ENCODE measurements at regions not wholly inside any gene's neighbourhood (a gene's known extent, or its start where the extent isn't known, plus 50 kb on each side); places are given as distances from the start of the nearest gene placed in this dataset.

GRCh38 chr18:68466672-68467071 lies 248.2 kb downstream of the TMX3 start:
- DNase-seq (ENCODE audit: low spot score), result no peak

GRCh38 chr18:68462766-68463165 lies 252.1 kb downstream of the TMX3 start:
- DNase-seq (ENCODE audit: low spot score), result no peak

DNA sequence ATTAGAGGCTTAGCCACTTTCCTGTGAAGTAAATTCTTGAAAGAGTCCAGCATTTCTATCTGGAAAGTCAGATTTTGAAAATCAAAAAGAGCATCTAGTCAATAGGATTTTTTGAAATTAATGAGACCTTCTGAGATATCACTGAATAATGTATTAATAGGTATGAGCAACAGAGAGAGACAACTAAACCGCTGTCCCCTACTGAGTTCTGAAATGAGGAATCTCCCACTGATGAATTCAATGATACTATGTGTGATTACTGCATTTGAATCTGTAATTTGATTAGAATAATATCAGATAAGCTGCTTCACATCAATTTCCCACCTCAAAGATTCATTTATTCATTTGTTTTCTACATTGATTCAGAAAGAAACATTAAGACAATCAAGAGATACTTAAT lies 252.8 kb downstream of the TMX3 start:
- DNase-seq (ENCODE audit: low spot score), result no peak

DNA sequence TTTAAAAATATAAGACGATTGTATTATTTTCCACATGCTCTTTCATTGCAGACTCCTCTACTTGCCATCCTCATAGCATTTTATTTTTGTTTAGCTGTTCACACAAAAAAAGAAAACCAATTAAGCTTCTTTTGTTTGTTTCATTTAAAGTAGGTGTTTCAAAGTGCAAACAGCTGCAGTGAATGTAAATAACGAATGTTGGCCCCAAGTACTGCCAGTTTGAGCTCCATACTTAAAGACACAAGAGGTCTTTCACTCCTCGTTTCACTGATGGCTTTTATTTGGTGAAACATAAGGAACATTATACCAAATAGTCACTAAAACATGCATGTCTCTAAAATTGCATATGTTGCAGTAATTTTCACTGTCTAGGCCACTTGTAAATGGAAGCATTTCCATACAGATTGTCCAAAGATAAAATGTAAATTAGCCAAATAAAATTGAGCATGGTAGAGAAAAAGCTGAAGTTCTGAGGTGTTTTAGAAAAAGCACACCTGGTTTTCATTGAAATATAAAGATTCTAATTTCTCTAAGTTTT lies 253.4 kb downstream of the TMX3 start:
- DNase-seq (ENCODE audit: low spot score), result no peak

DNA sequence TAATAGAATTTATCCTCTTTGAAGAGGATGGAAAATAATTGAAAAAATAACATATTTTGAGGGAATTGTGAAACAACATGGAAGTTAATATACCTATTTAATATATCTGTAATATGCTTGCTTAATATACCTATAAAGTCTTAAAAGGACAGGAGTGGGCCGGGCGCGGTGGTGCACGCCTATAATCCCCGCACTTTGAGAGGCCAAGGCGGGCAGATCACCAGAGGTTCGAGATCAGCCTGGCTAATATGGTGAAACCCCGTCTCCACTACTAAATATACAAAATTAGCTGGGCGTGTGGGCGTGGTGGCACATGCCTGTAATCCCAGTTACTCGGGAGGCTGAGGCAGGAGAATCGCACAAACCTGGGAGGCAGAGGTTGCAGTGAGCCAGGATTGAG lies 254.9 kb downstream of the TMX3 start:
- DNase-seq (ENCODE audit: low spot score), result no peak

GRCh38 chr18:68456985-68457384 lies 257.9 kb downstream of the TMX3 start:
- no peak for DNase-seq (ENCODE audit: low spot score)

- no peak for DNase-seq (ENCODE audit: low spot score)
Observed at GRCh38 chr18:68455229-68455603, 259.7 kb downstream of the TMX3 start.

- DNase-seq (ENCODE audit: low spot score), result no peak
Observed at GRCh38 chr18:68454511-68455228, 260.2 kb downstream of the TMX3 start.

DNA sequence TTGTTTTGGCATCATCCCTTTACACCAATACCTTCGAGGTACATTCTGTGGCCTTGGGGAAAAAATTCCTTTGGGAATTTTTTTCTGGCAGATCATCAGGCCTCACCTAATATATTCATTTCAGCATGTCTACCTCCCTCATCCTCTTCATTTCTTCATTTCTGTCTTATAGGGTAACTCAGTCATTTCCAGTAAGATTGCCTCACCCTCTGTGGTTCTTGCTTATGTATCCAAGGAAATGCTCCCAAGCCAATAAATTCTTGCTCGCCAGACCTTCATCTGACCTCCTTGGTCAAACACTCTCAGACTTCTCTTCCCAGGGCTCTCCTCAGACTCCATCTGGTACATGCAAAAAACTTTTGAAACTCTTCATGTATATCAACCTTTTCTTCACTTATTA lies 265.6 kb downstream of the TMX3 start:
- no peak for DNase-seq (ENCODE audit: low spot score)

- DNase-seq (ENCODE audit: low spot score), result no peak
Observed at GRCh38 chr18:68448736-68449135, 266.2 kb downstream of the TMX3 start.

GRCh38 chr18:68447286-68447685 lies 267.6 kb downstream of the TMX3 start:
- no peak for DNase-seq (ENCODE audit: low spot score)

DNA sequence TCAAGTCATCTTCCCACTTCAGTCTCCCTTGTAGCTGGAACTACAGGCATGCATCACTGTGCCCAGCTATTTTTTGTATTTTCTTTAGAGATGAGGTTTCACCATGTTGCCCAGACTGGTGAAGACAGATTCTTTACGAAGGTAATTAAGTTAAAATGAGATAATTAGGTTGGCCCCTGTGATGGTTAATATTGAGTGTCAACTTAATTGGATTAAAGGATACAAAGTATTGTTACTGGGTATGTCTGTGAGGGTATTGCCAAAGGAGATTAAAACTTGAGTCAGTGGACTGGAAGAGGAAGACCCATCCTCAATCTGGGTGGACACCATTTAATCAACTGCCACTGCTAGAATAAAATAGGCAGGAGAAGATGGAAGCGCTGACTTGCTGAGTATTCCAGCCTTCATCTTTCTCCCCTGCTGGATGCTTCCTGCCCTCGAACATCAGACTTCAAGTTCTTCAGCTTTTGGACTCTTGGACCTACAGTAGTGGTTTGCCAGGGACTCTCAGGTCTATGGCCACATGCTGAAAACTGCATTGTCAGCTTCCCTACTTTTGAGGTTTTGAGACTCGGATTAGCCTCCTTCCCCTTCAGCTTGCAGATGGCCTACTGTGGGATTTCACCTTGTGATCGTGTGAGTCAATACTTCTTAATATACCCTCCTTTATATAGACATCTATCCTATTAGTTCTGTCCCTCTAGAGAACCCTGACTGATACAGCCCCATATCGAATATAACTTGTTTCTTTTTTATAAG lies 269.1 kb downstream of the TMX3 start:
- no peak for DNase-seq (ENCODE audit: low spot score)

DNA sequence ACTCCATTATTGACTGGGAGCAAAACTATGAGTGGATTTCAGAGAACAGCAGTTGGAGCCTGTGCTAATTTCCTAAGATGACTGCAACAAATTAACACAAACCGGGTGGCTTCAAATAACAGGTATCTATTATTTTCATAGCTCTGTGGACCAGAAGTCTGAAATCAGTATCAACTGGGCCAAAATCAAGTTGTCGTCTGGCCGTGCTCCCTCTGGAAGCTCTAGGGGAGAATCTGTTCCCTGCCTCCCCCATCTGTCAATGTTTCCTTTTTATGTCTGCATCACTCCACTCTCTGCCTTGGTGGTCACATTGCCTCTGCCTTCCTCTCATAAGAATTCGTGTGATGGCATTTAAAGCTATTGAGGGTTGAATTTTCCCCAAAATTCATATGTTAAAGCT lies 269.8 kb downstream of the TMX3 start:
- DNase-seq (ENCODE audit: low spot score), result no peak

DNA sequence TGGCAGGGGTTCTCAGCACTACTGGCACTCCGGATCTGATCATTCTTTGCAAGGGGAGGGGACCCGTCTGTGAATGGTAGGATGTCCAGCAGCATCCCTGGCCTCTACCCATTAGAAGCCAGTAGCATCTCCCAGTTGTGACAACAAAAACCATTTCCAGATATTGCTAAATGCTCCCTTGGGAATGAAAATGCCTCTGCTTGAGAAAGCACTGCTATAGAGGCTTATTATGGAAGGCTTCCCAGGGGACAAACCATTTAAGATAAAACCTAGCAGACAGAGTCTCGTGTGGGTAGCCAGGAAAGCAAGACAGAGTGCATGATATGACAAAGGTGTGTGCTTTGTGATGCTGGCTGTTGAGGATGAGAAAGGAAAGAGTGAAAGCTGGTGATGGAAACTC lies 273.7 kb downstream of the TMX3 start:
- no peak for DNase-seq (ENCODE audit: low spot score)

- no peak for DNase-seq (ENCODE audit: low spot score)
Observed at GRCh38 chr18:68440433-68440832, 274.5 kb downstream of the TMX3 start.

DNA sequence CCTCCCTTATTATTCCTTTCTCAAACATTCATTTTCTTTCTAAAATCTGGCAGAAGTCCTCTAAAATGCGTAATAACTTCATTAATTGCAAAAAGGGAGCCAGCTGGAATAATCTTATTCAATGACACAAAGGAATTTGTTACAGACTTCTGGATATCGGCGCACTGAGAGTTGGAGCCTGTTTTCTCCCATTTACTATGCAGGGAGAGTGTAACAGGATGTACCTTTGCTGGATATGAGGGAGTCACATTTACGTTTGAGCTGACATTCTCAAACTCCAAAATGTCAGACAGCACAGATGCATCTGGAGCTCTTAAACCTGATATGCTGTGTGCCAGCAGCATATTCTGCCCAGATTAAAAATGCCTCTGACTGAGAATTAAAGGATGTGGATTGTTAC lies 275.3 kb downstream of the TMX3 start:
- no peak for DNase-seq (ENCODE audit: low spot score)

DNA sequence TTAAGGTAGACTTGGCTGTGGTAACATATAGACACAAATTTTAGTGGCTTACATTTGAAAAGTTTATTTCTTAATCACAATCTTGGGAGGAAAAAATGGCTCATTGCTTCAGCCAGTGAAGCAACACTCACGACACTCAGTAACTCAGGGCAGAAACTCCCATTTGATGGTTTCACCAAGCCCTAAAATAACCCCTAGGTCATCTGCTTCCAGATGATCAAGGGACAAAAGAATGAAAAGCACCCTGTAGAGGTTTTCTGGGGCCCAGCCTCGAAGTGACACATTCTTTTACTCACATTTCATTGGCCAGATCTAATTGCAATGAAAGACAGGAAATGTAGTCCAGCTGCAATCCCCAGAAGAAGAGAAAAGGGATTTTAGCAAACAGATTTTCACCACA lies 275.9 kb downstream of the TMX3 start:
- DNase-seq (ENCODE audit: low spot score), result no peak

DNA sequence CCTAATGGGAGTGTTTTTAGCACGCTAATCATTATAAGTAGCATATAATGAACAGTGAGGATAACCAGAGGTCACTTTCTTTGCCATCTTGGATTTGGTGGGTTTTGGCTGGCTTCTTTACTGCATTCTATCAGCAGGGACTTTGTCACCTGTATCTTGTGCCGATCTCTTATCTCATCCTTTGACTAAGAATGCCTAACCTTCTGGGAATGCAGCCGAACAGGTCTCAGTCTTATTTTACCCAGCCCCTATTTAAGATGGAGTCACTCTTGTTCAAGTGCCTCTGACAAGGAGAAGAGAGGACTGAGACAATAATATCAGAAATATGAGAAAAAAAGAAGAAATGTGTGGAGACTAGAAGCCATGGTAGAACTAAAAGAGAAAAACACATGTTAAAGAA lies 276.4 kb downstream of the TMX3 start:
- DNase-seq (ENCODE audit: low spot score), result no peak

GRCh38 chr18:68436485-68436884 lies 278.4 kb downstream of the TMX3 start:
- DNase-seq (ENCODE audit: low spot score), result no peak

- no peak for DNase-seq (ENCODE audit: low spot score)
Observed at GRCh38 chr18:68435581-68435980, 279.3 kb downstream of the TMX3 start.

GRCh38 chr18:68431922-68432198 lies 283.0 kb downstream of the TMX3 start:
- no peak for DNase-seq (ENCODE audit: low spot score)

DNA sequence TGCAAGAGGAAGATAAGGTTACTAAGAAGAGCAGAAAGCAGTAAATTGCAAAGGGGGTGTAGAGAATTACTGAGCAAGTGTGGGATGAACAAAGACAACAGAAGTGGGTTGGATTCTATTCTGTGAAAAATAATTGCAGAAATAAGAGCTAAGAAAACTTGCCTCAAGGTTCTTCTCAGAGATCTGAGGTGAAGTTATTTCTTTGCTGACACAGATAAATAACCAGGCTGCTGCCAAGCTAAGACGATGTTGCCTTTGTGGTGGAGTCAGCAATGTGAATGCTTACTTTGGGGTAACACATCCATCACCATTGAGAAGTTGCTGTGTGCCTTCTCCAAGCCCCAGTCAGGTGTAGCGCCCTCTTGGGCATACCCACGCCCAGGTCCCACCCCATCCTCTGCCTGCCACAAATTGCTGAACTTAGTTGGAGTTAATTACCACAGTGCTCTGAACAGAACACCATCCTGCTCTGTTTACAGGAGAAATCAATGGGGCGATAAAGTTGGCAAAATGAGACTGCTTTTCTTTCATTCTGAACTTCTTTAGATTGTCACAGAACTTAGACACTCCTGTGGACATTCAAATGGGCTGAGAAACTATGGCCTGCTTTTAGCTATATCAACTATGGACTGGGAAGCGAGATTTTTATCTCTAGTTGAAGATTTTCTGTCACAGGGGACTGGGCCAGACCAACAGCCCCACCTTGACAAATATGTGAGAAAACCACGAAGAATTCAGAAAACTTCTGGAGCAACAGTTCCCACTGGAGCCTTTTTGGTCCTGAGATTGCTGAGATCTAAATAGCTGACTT lies 283.6 kb downstream of the TMX3 start:
- DNase-seq (ENCODE audit: low spot score), result no peak

- no peak for DNase-seq (ENCODE audit: low spot score)
Observed at GRCh38 chr18:68429841-68430240, 285.1 kb downstream of the TMX3 start.
